ENCODE measurements at regions not wholly inside any gene's neighbourhood (a gene's known extent, or its start where the extent isn't known, plus 50 kb on each side); places are given as distances from the start of the nearest gene placed in this dataset.

DNA sequence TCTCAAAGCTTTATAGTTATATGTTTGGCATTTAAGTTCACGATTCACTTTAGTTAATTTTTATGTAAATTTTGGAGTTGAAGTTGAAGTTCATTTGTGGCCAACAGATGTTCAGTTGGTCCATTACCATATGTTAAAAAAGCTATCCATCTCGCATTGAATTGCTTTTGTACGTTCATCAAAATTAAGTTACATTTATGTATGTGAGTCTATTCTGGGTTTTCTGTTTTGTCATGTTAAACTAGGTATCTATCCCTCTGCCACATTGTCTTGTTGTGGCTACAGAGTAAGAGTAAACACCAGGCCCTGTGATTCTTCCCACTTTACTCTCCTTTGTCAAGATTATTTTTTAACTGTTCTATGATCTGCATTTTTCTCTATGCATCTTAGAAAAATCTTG, 237.3 kb downstream of the BMP2 start:
- H3K27ac Mint-ChIP-seq (ENCODE audit: unreplicated experiment): no peak overlapping the region
- H3K4me3 Mint-ChIP-seq (ENCODE audit: unreplicated experiment): no peak overlapping the region

DNA sequence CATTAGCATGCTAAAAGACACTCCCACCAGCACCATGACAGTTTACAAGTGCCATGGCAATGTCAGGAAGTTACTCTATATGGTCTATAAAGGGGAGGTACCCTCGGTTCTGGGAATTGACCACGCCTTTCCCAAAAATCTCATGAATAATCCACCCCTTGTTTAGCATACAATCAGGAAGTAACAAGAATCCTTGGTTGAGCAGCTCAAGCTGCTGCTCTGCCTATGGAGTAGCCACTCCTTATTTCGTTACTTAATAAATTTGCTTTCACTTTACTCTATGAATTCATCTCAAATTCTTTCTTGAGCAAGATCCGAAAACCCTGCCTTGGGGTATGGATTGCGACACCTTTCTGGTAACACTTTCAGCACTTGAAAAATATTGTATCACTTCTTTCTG, 243.0 kb downstream of the BMP2 start:
- Mint-ChIP-seq H3K36me3 (ENCODE audit: low read depth) (peaks cover 2% of the 10 kb centered on the region), H3K4me3 (ENCODE audit: unreplicated experiment) (no peak overlapping the region), H3K27ac (ENCODE audit: unreplicated experiment) (no peak overlapping the region), H3K9me3 (ENCODE audit: low read depth) (peaks cover 32% of the 10 kb centered on the region), H3K4me1 (ENCODE audit: low read depth) (no peaks in the 10 kb centered on the region), H3K27me3 (ENCODE audit: low read depth) (no peaks in the 10 kb centered on the region)
- DNase-seq (ENCODE audit: low spot score): no peak
- TF ChIP-seq, protein P1, sequence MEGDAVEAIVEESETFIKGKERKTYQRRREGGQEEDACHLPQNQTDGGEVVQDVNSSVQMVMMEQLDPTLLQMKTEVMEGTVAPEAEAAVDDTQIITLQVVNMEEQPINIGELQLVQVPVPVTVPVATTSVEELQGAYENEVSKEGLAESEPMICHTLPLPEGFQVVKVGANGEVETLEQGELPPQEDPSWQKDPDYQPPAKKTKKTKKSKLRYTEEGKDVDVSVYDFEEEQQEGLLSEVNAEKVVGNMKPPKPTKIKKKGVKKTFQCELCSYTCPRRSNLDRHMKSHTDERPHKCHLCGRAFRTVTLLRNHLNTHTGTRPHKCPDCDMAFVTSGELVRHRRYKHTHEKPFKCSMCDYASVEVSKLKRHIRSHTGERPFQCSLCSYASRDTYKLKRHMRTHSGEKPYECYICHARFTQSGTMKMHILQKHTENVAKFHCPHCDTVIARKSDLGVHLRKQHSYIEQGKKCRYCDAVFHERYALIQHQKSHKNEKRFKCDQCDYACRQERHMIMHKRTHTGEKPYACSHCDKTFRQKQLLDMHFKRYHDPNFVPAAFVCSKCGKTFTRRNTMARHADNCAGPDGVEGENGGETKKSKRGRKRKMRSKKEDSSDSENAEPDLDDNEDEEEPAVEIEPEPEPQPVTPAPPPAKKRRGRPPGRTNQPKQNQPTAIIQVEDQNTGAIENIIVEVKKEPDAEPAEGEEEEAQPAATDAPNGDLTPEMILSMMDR (IDR thresholded peaks at IDR 0.05): no peak

More for the DNA sequence above, 237.3 kb downstream of the BMP2 start:
- Mint-ChIP-seq H3K36me3 (ENCODE audit: low read depth) (peaks cover 2% of the 10 kb centered on the region), H3K9me3 (ENCODE audit: low read depth) (peaks cover 32% of the 10 kb centered on the region), H3K4me1 (ENCODE audit: low read depth) (no peaks in the 10 kb centered on the region), H3K27me3 (ENCODE audit: low read depth) (no peaks in the 10 kb centered on the region)
- TF ChIP-seq, protein P1 (IDR thresholded peaks at IDR 0.05): no peak
- no peak for DNase-seq (ENCODE audit: low spot score)

DNA sequence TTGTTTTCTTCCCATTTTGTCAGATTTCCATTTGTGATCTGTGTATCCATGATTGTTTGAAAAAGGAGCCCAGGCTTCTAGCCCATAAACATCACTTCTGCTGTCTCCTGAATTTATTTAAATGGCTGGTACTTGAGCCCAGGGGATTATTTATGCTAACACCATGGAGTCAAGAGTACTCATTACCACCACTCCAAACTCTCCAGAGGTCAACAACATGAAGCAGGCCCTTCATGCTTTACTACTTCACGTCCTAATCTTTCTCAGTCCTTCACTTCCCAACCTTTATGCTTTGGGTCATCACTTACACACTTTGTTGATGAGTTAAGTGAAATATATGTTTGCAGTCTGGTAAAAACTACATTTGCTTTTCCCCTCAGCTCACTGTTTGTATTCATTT, 247.8 kb downstream of the BMP2 start:
- Mint-ChIP-seq H3K9me3 (ENCODE audit: low read depth) (no peaks in the 10 kb centered on the region), H3K4me3 (ENCODE audit: unreplicated experiment) (no peak overlapping the region), H3K4me1 (ENCODE audit: low read depth) (no peaks in the 10 kb centered on the region), H3K36me3 (ENCODE audit: low read depth) (no peaks in the 10 kb centered on the region), H3K27me3 (ENCODE audit: low read depth) (no peaks in the 10 kb centered on the region), H3K27ac (ENCODE audit: unreplicated experiment) (no peak overlapping the region)
- DNase-seq (ENCODE audit: low spot score): no peak
- TF ChIP-seq, protein P1 (IDR thresholded peaks at IDR 0.05): no peak

DNA sequence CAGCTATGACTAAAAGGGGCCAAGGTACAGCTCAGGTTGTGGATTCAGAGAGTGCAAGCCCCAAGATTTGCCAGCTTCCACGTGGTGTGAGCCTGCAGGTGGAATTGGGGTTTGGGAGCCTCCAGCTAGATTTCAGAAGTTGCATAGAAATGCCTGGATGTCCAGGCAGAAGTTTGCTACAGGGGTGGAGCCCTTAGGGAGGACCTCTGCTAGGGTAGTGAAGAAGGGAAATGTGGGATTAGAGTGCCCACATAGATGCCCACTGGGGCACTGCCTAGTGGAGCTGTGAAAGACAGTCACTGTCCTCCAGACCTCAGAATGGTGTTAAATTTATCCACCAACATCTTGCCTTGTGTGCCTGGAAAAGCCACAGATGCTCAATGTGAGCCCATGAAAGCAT, 255.1 kb downstream of the BMP2 start:
- no peaks in the 10 kb centered on the region for H3K4me1 Mint-ChIP-seq (ENCODE audit: low read depth)
- no peak overlapping the region for H3K27ac Mint-ChIP-seq (ENCODE audit: unreplicated experiment)
- H3K27me3 Mint-ChIP-seq (ENCODE audit: low read depth): no peaks in the 10 kb centered on the region
- no peak for DNase-seq (ENCODE audit: low spot score)
- H3K36me3 Mint-ChIP-seq (ENCODE audit: low read depth): no peaks in the 10 kb centered on the region
- TF ChIP-seq, protein P1 (IDR thresholded peaks at IDR 0.05): no peak
- peaks cover 16% of the 10 kb centered on the region for H3K9me3 Mint-ChIP-seq (ENCODE audit: low read depth)
- no peak overlapping the region for H3K4me3 Mint-ChIP-seq (ENCODE audit: unreplicated experiment)

DNA sequence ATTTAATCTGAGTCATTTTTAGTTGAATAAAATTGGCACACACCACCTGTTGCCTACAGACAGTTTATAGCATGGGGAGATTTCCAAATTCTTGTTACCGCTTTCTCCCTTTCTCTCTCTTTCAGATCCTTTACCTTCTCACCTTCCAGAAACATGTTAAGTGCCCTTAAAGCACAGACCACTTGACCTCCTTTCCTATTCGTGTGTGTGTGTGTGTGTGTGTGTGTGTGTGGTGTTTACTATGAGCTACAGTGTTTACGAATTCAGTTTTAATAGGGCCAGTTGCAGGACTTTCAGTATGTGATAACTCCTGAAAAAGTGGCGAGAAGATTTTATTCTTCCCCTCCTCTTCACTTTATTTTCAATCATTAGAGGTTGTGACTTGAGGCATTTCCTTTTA, 258.1 kb downstream of the BMP2 start:
- Mint-ChIP-seq H3K9me3 (ENCODE audit: low read depth) (peaks cover 16% of the 10 kb centered on the region), H3K27me3 (ENCODE audit: low read depth) (peaks cover 4% of the 10 kb centered on the region), H3K36me3 (ENCODE audit: low read depth) (no peaks in the 10 kb centered on the region), H3K27ac (ENCODE audit: unreplicated experiment) (no peak overlapping the region), H3K4me3 (ENCODE audit: unreplicated experiment) (no peak overlapping the region), H3K4me1 (ENCODE audit: low read depth) (no peaks in the 10 kb centered on the region)
- DNase-seq (ENCODE audit: low spot score): no peak
- TF ChIP-seq, protein P1 (IDR thresholded peaks at IDR 0.05): no peak
